IPS-15b (cell line): ENCODE measurements at regions not wholly inside any gene's neighbourhood (a gene's known extent, or its start where the extent isn't known, plus 50 kb on each side); places are given as distances from the start of the nearest gene placed in this dataset.

ENCODE experiments used
- H3K27me3 ChIP-seq: one replicate; pipeline ENCODE4 v1.6.1; 2013; ENCODE audit warnings: low read length; ENCODE audit not compliant: control insufficient read depth, insufficient read depth
- H3K36me3 ChIP-seq: one replicate; pipeline ENCODE4 v1.6.1; 2013; ENCODE audit warnings: low read length; ENCODE audit not compliant: control insufficient read depth, insufficient read depth
- H3K4me1 ChIP-seq: one replicate; pipeline ENCODE4 v1.6.1; 2013; ENCODE audit warnings: mild to moderate bottlenecking, low read length; ENCODE audit not compliant: control insufficient read depth, insufficient read depth
- H3K4me3 ChIP-seq: one replicate; pipeline ENCODE4 v1.5.1; 2013; ENCODE audit warnings: low read depth, low read length
- H3K9ac ChIP-seq: one replicate; pipeline ENCODE4 v1.6.1; 2013; ENCODE audit warnings: low read depth, mild to moderate bottlenecking, low read length
- H3K9me3 ChIP-seq: one replicate; pipeline ENCODE4 v1.6.1; 2013; ENCODE audit warnings: mild to moderate bottlenecking, low read length; ENCODE audit not compliant: control insufficient read depth, insufficient read depth

DNA sequence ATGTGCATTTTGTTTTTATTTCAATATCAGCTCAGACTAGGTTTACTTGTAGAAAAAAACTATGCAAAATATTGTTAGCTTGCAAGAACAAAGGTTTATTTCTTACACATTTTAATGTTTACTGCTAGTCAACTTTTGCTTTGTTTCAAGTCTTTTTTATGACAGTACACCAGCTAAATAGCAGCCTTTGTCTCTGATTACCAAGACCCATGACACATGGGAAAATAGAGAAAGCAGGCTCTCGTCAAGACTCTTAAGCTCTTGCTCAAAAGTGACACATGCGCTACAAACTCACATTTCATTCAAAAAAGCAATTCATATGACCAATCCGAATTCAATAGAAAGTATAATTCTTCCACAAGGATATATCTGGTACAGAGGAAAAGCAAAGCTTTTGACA, 642.3 kb upstream of the SLITRK1 start:
- Histone ChIP-seq H3K9ac (no peak overlapping the region), H3K36me3 (no peaks in the 10 kb centered on the region), H3K4me3 (no peak overlapping the region), H3K9me3 (no peaks in the 10 kb centered on the region), H3K4me1 (no peaks in the 10 kb centered on the region), H3K27me3 (no peaks in the 10 kb centered on the region)

DNA sequence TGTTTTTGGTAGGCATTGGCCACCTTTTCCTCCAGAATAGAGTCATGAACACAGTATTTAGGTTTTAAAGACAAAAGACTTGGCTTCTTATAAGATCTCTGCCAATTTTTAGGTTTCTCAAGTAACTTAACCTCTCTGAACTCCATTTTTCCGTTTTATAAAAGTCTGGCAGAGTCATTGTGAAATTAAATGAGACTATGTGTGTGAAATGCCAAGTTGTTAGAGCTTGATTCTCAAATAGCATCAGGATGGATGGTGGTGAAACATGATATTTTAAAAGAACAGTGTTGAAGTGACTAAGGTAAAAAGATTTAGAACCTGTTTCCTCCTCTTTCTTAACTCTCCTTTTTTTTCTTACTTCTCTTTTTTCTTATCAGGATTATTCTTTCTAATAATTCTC, 617.7 kb upstream of the SLITRK1 start:
- Histone ChIP-seq H3K4me1 (no peaks in the 10 kb centered on the region), H3K9ac (no peak overlapping the region), H3K9me3 (no peaks in the 10 kb centered on the region), H3K27me3 (no peaks in the 10 kb centered on the region), H3K36me3 (no peaks in the 10 kb centered on the region), H3K4me3 (no peak overlapping the region)

DNA sequence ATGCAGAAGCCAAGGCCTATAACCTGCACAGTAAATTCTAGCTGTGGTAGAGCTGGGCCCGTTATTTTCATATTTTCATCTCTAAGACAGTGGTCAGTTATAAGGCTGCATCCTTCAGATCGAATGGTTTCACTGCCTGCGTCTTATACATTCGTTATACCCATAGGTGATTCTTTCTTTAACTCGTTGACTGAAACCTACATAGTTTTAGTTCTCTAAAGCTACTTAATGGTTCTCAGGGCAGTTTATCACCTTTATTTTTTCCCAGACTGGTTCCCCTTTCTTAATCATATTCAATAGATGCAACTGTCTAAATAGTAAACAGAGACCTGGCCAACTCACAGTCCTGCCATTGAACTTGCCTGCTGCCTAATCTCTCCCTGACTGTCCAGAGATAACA, 615.3 kb upstream of the SLITRK1 start:
- Histone ChIP-seq H3K4me3 (no peak overlapping the region), H3K9ac (no peak overlapping the region), H3K36me3 (no peaks in the 10 kb centered on the region), H3K4me1 (no peaks in the 10 kb centered on the region), H3K27me3 (no peaks in the 10 kb centered on the region), H3K9me3 (no peaks in the 10 kb centered on the region)

DNA sequence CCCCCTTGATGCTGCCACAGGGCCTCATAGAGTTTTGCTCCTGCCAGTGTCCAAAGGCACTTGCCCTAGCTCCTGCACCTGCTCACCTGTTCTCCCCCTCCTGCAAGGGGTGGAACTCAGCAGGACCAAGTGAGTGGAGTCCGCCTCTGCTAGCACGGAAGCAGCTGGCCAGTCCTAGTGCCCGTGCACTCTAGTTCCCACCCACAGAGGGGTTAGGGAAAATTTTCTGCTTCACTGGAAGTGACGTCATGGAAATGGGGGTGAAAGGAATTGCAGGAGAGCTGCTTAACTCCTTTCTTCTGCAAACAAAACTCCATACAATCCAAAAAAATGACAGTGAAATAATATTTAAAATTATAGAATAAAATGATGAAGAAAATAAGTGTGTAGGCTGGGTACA, 609.7 kb upstream of the SLITRK1 start:
- H3K4me3 ChIP-seq: no peak overlapping the region
- H3K9me3 ChIP-seq: no peaks in the 10 kb centered on the region

DNA sequence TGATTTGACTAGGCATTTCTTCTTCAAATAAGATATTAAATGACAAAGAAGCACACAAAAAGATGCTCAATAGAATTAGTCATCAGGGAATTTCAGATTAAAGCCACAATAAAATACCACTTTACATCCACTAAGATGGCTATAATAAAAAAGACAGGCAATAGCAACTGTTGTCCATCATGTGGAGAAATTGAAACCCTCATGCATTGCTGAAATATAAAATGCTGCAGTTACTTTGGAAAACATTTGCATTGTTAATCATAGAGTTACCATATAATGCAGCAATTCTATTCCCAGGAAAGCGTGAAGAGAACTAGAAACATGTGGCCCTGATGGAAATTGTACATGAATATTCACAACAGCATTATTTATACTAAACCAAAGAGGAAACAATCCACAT, 605.5 kb upstream of the SLITRK1 start:
- H3K36me3 ChIP-seq: no peaks in the 10 kb centered on the region
- no peaks in the 10 kb centered on the region for H3K4me1 ChIP-seq
- no peaks in the 10 kb centered on the region for H3K9me3 ChIP-seq
- H3K9ac ChIP-seq: no peak overlapping the region
- H3K4me3 ChIP-seq: no peak overlapping the region
- H3K27me3 ChIP-seq: no peaks in the 10 kb centered on the region

More for the DNA sequence above, 609.7 kb upstream of the SLITRK1 start:
- no peaks in the 10 kb centered on the region for H3K36me3 ChIP-seq
- no peak overlapping the region for H3K9ac ChIP-seq
- no peaks in the 10 kb centered on the region for H3K27me3 ChIP-seq
- H3K4me1 ChIP-seq: no peaks in the 10 kb centered on the region

DNA sequence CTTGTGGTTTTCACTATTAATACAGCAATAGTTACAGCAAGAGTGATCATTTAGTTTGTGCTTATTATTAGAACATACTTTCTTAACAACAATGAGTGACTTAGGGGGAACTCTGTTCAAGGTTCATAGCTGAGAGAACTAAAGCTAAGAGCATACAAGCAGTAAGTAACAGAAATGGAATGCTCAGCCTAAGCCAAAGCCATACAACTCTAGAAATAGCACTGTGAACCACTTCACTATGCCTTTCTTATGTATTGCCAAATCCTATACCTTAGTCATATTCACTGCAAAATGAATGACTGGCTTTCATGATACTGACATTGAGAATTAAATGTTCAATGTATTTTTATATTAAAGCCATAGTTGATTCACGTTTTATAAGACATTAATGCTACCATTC, 599.7 kb upstream of the SLITRK1 start:
- H3K27me3 ChIP-seq: no peaks in the 10 kb centered on the region
- H3K4me3 ChIP-seq: no peak overlapping the region
- H3K4me1 ChIP-seq: no peaks in the 10 kb centered on the region
- no peaks in the 10 kb centered on the region for H3K9me3 ChIP-seq
- H3K9ac ChIP-seq: no peak overlapping the region
- no peaks in the 10 kb centered on the region for H3K36me3 ChIP-seq

DNA sequence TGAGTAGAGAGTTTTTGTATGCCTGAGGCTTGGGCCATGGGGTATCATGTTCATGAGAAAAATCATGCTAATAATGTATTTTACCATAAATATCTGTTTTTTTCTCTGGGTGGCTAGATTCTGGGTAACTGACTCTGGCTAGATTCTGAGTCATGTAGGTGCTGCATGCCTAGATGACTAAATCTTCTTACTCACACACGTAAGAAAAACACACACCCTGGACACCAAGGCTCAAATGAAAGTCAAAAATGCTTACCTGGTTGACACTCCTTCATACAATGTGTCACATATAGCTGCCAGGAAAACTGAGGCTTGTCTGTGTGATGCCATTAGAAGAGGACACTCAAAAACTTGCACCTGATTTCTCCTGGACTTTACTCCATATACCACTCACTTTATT, 597.4 kb upstream of the SLITRK1 start:
- Histone ChIP-seq H3K27me3 (no peaks in the 10 kb centered on the region), H3K9ac (no peak overlapping the region), H3K9me3 (no peaks in the 10 kb centered on the region), H3K4me1 (no peaks in the 10 kb centered on the region), H3K36me3 (no peaks in the 10 kb centered on the region), H3K4me3 (no peak overlapping the region)

DNA sequence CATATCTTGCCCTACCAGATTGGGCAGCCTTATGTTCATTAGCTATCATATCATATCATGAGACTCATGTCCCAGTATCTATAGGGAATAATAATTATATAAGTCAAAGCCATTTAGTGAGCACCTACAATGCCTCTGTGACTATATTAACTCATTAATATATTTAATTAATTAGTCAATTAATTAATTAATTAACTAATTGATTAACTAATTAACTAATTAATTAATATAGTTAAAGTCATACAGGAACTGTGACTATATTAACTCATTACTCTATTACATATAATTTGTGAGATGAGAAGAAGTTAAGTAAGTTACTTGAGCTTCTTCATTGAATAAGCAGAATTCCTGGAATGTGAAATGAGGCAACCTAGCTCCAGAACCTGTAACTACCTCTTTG, 588.3 kb upstream of the SLITRK1 start:
- no peaks in the 10 kb centered on the region for H3K27me3 ChIP-seq
- no peaks in the 10 kb centered on the region for H3K9me3 ChIP-seq
- no peak overlapping the region for H3K9ac ChIP-seq
- H3K4me3 ChIP-seq: no peak overlapping the region
- H3K36me3 ChIP-seq: no peaks in the 10 kb centered on the region
- H3K4me1 ChIP-seq: no peaks in the 10 kb centered on the region

DNA sequence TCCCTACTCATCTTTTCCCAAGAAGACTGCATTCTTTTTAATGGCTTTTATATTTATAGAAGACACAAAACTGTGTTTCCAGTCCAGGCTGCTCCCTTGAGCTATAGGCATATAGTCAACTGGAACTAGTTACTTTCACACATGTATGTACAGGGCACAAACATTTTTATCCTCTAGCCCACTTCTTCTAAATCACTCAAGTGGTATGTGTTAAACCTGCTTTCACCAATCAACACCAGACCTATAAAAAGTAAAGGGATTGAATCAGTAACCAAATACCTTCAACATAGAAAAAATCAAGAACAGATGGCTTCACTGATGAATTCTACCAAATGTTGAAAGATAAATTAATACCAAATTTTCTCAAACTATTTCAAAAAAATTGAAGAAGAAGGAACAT, 584.2 kb upstream of the SLITRK1 start:
- Histone ChIP-seq H3K9ac (no peak overlapping the region), H3K4me3 (no peak overlapping the region), H3K36me3 (no peaks in the 10 kb centered on the region), H3K4me1 (no peaks in the 10 kb centered on the region), H3K9me3 (no peaks in the 10 kb centered on the region), H3K27me3 (no peaks in the 10 kb centered on the region)

DNA sequence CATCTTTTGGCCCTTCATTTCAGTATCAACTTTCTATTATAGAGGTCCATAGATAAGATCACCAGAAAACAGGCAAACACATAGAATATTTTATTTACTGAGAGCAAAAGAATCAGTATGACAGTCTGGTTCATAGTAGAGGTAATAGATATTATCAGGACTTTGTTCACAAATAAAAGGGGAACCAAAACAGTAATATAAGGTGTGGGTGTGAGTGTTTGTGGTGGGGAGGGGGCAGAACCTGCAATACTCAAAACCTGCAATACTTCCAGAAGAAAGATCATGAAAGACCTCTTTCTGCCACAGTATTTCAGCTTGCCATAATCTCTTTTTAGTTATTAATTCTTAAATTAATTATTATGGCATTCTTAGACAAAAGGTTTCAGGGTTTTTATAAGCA, 578.7 kb upstream of the SLITRK1 start:
- H3K27me3 ChIP-seq: no peaks in the 10 kb centered on the region
- H3K36me3 ChIP-seq: no peaks in the 10 kb centered on the region
- no peaks in the 10 kb centered on the region for H3K4me1 ChIP-seq
- no peak overlapping the region for H3K4me3 ChIP-seq
- no peaks in the 10 kb centered on the region for H3K9me3 ChIP-seq
- no peak overlapping the region for H3K9ac ChIP-seq

DNA sequence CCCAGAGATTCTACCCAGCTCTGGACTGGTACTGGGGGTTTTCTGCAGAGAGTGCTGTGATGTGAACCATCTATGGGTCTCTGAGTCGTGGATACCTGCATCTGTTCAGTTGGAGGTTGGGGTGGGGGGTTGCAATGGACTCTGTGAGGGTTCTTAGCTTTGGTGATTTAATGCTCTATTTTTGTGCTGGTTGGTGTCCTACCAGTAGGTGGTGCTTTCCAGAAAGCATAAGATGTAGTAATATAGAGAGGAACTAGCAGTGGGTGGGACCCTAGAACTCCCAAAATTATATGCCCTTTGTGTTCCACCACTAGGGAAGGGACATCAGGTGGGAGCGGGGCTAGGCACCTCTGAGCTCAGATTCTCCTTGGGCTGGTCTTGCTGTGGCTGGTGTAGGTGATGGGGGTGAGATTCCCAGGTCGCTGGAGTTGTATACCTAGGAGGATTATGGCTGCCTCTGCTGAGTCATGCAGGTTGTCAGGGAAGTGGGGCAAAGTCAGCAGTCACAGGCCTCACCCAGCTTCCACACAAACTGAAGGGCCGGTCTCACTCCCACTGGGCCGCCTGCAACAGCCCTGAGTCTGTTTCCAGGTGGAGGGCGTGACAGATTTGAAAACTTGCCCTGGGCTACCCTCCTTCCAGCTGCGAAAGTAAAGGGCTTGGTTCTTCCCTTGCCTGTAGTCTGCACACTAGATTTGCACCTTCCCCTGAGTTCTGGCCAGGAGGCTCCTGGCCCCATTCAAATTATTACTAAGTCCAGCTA, 573.0 kb upstream of the SLITRK1 start:
- no peaks in the 10 kb centered on the region for H3K4me1 ChIP-seq
- H3K27me3 ChIP-seq: no peaks in the 10 kb centered on the region
- no peaks in the 10 kb centered on the region for H3K9me3 ChIP-seq
- no peak overlapping the region for H3K9ac ChIP-seq
- no peak overlapping the region for H3K4me3 ChIP-seq
- H3K36me3 ChIP-seq: no peaks in the 10 kb centered on the region

DNA sequence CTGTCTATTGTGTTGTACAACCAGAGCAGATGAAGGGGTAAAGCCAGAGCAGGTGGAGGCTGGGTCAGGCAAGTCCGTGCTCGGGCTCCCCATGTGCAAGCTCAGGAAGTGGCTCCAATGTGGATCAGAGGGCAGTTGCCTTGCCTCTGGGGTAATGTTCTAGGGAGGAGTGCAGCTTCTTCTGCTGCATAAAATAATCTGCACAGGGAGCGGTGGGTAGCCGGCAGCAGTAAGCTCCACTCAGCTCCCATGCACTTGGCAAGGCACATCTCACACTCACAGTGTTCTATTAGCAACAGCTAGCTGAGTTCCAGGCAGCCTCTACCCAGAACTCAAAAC, 565.3 kb upstream of the SLITRK1 start:
- no peaks in the 10 kb centered on the region for H3K4me1 ChIP-seq
- no peak overlapping the region for H3K4me3 ChIP-seq
- no peaks in the 10 kb centered on the region for H3K36me3 ChIP-seq
- no peaks in the 10 kb centered on the region for H3K9me3 ChIP-seq
- no peak overlapping the region for H3K9ac ChIP-seq
- no peaks in the 10 kb centered on the region for H3K27me3 ChIP-seq
